Mesenchymal stem cell (in vitro differentiated cells and primary cell): ENCODE measurements at regions not wholly inside any gene's neighbourhood (a gene's known extent, or its start where the extent isn't known, plus 50 kb on each side); places are given as distances from the start of the nearest gene placed in this dataset.

ENCODE experiments used
- DNase-seq: peaks from one replicate; pipeline ENCODE4 v3.0.0-alpha.2; 2013
- H2AFZ ChIP-seq: one replicate; pipeline ENCODE4 v1.6.1; 2013; ENCODE audit warnings: low read depth, mild to moderate bottlenecking, control low read depth, inconsistent platforms, low read length, moderate library complexity
- H2AK5ac ChIP-seq: 2 replicates; pipeline ENCODE4 v1.6.1; 2013; ENCODE audit warnings: low read length, moderate library complexity, mild to moderate bottlenecking, inconsistent platforms; ENCODE audit not compliant: severe bottlenecking
- H2BK120ac ChIP-seq: one replicate; pipeline ENCODE4 v1.6.1; 2013; ENCODE audit warnings: low read depth, mild to moderate bottlenecking, inconsistent platforms, low read length, moderate library complexity
- H2BK12ac ChIP-seq, 2 experiments: one replicate each; pipeline ENCODE4 v1.6.1; 2013; ENCODE audit warnings: inconsistent platforms in 2 of 2, low read length in 2 of 2, mild to moderate bottlenecking in 2 of 2, moderate library complexity in 2 of 2, control low read depth in 1 of 2
- H2BK15ac ChIP-seq: one replicate; pipeline ENCODE4 v1.6.1; 2013; ENCODE audit warnings: mild to moderate bottlenecking, low read depth, inconsistent platforms; ENCODE audit not compliant: poor library complexity, severe bottlenecking
- H2BK5ac ChIP-seq: 2 replicates; pipeline ENCODE4 v1.6.1; 2013; ENCODE audit warnings: low read depth, mild to moderate bottlenecking, low read length, control low read depth, inconsistent platforms; ENCODE audit not compliant: poor library complexity, severe bottlenecking
- H3K14ac ChIP-seq, 2 experiments: one replicate each; pipeline ENCODE4 v1.6.1; 2013; ENCODE audit warnings: inconsistent platforms in 2 of 2, low read length in 2 of 2, control low read depth in 1 of 2, mild to moderate bottlenecking in 1 of 2, moderate library complexity in 1 of 2
- H3K18ac ChIP-seq, 2 experiments: one replicate each; pipeline ENCODE4 v1.6.1; 2013; ENCODE audit warnings: inconsistent platforms in 2 of 2, low read length in 2 of 2, control low read depth in 1 of 2, low read depth in 1 of 2, mild to moderate bottlenecking in 1 of 2
- H3K23ac ChIP-seq, 2 experiments: one replicate each; pipeline ENCODE4 v1.6.1; 2013; ENCODE audit warnings: inconsistent platforms in 2 of 2, low read length in 2 of 2, mild to moderate bottlenecking in 2 of 2, moderate library complexity in 2 of 2, control low read depth in 1 of 2
- H3K27ac ChIP-seq: 2 replicates; pipeline ENCODE4 v1.5.1; 2013; ENCODE audit warnings: mild to moderate bottlenecking, moderate library complexity, low read length, control low read depth, inconsistent platforms; ENCODE audit not compliant: poor library complexity, severe bottlenecking
- H3K27me3 ChIP-seq, 2 experiments: 2 replicates each; pipeline versions ENCODE4 v1.6.1 to v1.7.0; 2013; ENCODE audit warnings: low read length in 2 of 2, mild to moderate bottlenecking in 2 of 2, moderate library complexity in 2 of 2, control low read depth in 1 of 2, inconsistent platforms in 1 of 2; ENCODE audit not compliant: control insufficient read depth in 1 of 2, insufficient read depth in 1 of 2
- H3K36me3 ChIP-seq, 2 experiments: 2 replicates each; pipeline versions ENCODE4 v1.6.1 to v1.7.0; 2013; ENCODE audit warnings: low read length in 2 of 2, control low read depth in 1 of 2, inconsistent platforms in 1 of 2, low read depth in 1 of 2, mild to moderate bottlenecking in 1 of 2; ENCODE audit not compliant: insufficient read depth in 2 of 2, control insufficient read depth in 1 of 2
- H3K4ac ChIP-seq, 2 experiments: one replicate each; pipeline ENCODE4 v1.6.1; 2013; ENCODE audit warnings: inconsistent platforms in 2 of 2, low read length in 2 of 2, mild to moderate bottlenecking in 2 of 2, moderate library complexity in 2 of 2, control low read depth in 1 of 2, low read depth in 1 of 2
- H3K4me1 ChIP-seq: 2 replicates; pipeline ENCODE4 v1.6.1; 2013; ENCODE audit warnings: low read depth, low read length, control low read depth; ENCODE audit not compliant: control insufficient read depth, insufficient read depth
- H3K4me2 ChIP-seq: 2 replicates; pipeline ENCODE4 v1.6.1; 2013; ENCODE audit warnings: low read length, mild to moderate bottlenecking, inconsistent platforms; ENCODE audit not compliant: poor library complexity, severe bottlenecking
- H3K4me3 ChIP-seq, 2 experiments: 2 replicates each; pipeline versions ENCODE4 v1.5.1 to v1.7.0; 2013; ENCODE audit warnings: low read length in 2 of 2, mild to moderate bottlenecking in 2 of 2, control low read depth in 1 of 2, low read depth in 1 of 2; ENCODE audit not compliant: insufficient read depth in 1 of 2
- H3K79me1 ChIP-seq: replicated peaks from 2 replicates; pipeline ENCODE4 v1.6.1; 2013; ENCODE audit warnings: mild to moderate bottlenecking, control low read depth, low read length, inconsistent platforms; ENCODE audit not compliant: poor library complexity, severe bottlenecking
- H3K9ac ChIP-seq: 2 replicates; pipeline ENCODE4 v1.7.0; 2013; ENCODE audit warnings: mild to moderate bottlenecking, low read length, moderate library complexity
- H3K9me3 ChIP-seq: 2 replicates; pipeline ENCODE4 v1.7.0; 2013; ENCODE audit warnings: mild to moderate bottlenecking, low read length; ENCODE audit not compliant: control insufficient read depth
- H4K8ac ChIP-seq: one replicate; pipeline ENCODE4 v1.6.1; 2013; ENCODE audit warnings: inconsistent platforms, mild to moderate bottlenecking, low read length, moderate library complexity
- H4K91ac ChIP-seq: one replicate; pipeline ENCODE4 v1.6.1; 2013; ENCODE audit warnings: mild to moderate bottlenecking, low read length, inconsistent platforms
- WGBS: methylation state at CpG from one replicate; pipeline ENCODE4 v1.1.7; 2013; ENCODE audit warnings: mixed read lengths; 5-methylcytosine and 5-hydroxymethylcytosine counted together

GRCh38 chr15:79623488-79623887 is 191.4 kb downstream of the MINAR1 start:
- H4K8ac ChIP-seq: no peak overlapping the region
- H2BK120ac ChIP-seq: no peak overlapping the region
- H3K4ac ChIP-seq: no peak overlapping the region
- H3K9ac ChIP-seq: no peak overlapping the region
- no peak overlapping the region for H2BK5ac ChIP-seq
- no peak overlapping the region for H3K4me2 ChIP-seq
- H2AK5ac ChIP-seq: no peak overlapping the region
- H3K36me3 ChIP-seq: no peaks in the 10 kb centered on the region
- H3K23ac ChIP-seq: no peak overlapping the region
- no peak overlapping the region for H3K18ac ChIP-seq
- H3K14ac ChIP-seq: no peak overlapping the region
- H2BK15ac ChIP-seq: no peak overlapping the region
- no peaks in the 10 kb centered on the region for H3K9me3 ChIP-seq
- no peak overlapping the region for H2BK12ac ChIP-seq
- H3K4me3 ChIP-seq: no peak overlapping the region
- no peaks in the 10 kb centered on the region for H3K79me1 ChIP-seq
- DNase-seq: no peak
- H2AFZ ChIP-seq: no peak overlapping the region
- 69% methylated on average over 1 of the region's 1 CpG for WGBS
- H3K27ac ChIP-seq: no peak overlapping the region
- H3K4me1 ChIP-seq: no peaks in the 10 kb centered on the region
- H4K91ac ChIP-seq: no peak overlapping the region
- no peaks in the 10 kb centered on the region for H3K27me3 ChIP-seq

DNA sequence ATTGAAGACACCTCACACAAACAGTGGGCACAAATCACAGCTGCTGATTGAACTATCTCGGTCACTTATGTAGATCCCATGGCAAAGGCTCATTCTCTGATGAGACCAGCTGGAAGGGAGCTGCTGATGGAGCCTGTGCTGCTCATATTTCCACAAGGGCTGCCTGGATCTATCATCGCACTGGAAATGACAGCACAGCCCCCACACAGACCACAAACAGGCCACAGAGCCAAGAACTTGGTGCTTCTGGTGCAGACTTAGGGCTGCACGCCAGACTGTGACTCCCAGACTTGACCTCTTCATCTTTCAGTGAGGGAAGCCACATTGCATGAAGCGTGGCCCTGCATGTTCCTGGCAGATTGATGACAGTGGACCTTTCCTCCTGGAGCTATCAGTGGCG is 197.6 kb downstream of the MINAR1 start:
- Histone ChIP-seq H2AK5ac (no peak overlapping the region), H2BK15ac (no peak overlapping the region), H3K14ac (no peak overlapping the region), H2BK120ac (no peak overlapping the region), H3K4me2 (no peak overlapping the region), H3K27ac (no peak overlapping the region), H4K91ac (no peak overlapping the region), H3K18ac (no peak overlapping the region), H3K4me1 (no peaks in the 10 kb centered on the region), H4K8ac (no peak overlapping the region), H3K4ac (no peak overlapping the region), H3K27me3 (no peaks in the 10 kb centered on the region), H3K36me3 (no peaks in the 10 kb centered on the region), H2AFZ (no peak overlapping the region), H3K9ac (no peak overlapping the region), H3K79me1 (no peaks in the 10 kb centered on the region), H3K4me3 (no peak overlapping the region), H2BK5ac (no peak overlapping the region), H3K9me3 (no peaks in the 10 kb centered on the region), H2BK12ac (no peak overlapping the region), H3K23ac (no peak overlapping the region)
- DNase-seq: no peak
- 75% methylated on average over 5 of the region's 5 CpGs for WGBS

GRCh38 chr15:79632457-79632856 is 200.3 kb downstream of the MINAR1 start:
- Histone ChIP-seq H2AK5ac (no peak overlapping the region), H2BK5ac (no peak overlapping the region), H3K9ac (no peak overlapping the region), H3K14ac (no peak overlapping the region), H3K27ac (no peak overlapping the region), H2BK15ac (no peak overlapping the region), H3K4me3 (no peak overlapping the region), H3K18ac (no peak overlapping the region), H2AFZ (no peak overlapping the region), H4K8ac (no peak overlapping the region), H3K4me2 (no peak overlapping the region), H3K79me1 (no peaks in the 10 kb centered on the region), H3K36me3 (no peaks in the 10 kb centered on the region), H4K91ac (no peak overlapping the region), H3K23ac (no peak overlapping the region), H2BK120ac (no peak overlapping the region), H3K27me3 (no peaks in the 10 kb centered on the region), H3K9me3 (no peaks in the 10 kb centered on the region), H3K4me1 (peaks cover 7% of the 10 kb centered on the region), H3K4ac (no peak overlapping the region), H2BK12ac (no peak overlapping the region)
- DNase-seq: no peak
- WGBS: 73% methylated on average over 2 of the region's 2 CpGs

GRCh38 chr15:79635149-79635771 is 203.1 kb downstream of the MINAR1 start:
- Histone ChIP-seq H3K18ac (no peak overlapping the region), H2BK12ac (no peak overlapping the region), H4K8ac (no peak overlapping the region), H3K4me3 (no peak overlapping the region), H3K9me3 (no peaks in the 10 kb centered on the region), H4K91ac (no peak overlapping the region), H3K4me2 (no peak overlapping the region), H3K4ac (no peak overlapping the region), H3K36me3 (no peaks in the 10 kb centered on the region), H3K27ac (no peak overlapping the region), H3K4me1 (peaks cover 10% of the 10 kb centered on the region), H3K79me1 (no peaks in the 10 kb centered on the region), H3K14ac (no peak overlapping the region), H2BK15ac (no peak overlapping the region), H2BK120ac (no peak overlapping the region), H2AK5ac (no peak overlapping the region), H3K23ac (no peak overlapping the region), H3K9ac (no peak overlapping the region), H2BK5ac (no peak overlapping the region), H3K27me3 (no peaks in the 10 kb centered on the region), H2AFZ (no peak overlapping the region)
- whole genome bisulfite sequencing: 44% methylated on average over 2 of the region's 3 CpGs
- DNase-seq: no peak
